ENCODE measurements at regions not wholly inside any gene's neighbourhood (a gene's known extent, or its start where the extent isn't known, plus 50 kb on each side); places are given as distances from the start of the nearest gene placed in this dataset.

DNA sequence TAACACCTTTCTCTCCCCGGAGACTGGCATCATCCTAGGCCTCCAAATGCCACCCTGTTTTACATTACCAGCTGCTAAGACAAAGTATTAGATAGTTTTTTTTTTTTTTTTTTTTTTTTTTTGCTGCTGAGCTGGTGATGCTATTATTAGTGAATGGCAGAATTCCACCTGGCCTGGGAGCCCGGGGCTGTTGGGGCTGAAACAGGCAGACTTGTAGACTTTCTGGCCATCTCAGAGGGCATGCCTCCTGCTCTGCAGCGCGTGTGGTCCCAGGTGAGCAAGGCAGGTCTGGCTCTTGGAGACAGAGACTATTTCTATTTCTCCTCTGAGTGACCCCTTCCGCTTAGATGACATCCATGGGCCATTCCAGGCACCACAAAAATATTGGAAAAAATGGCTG lies 104.2 kb downstream of the EMX2 start (continued):
- TF ChIP-seq, protein P1, sequence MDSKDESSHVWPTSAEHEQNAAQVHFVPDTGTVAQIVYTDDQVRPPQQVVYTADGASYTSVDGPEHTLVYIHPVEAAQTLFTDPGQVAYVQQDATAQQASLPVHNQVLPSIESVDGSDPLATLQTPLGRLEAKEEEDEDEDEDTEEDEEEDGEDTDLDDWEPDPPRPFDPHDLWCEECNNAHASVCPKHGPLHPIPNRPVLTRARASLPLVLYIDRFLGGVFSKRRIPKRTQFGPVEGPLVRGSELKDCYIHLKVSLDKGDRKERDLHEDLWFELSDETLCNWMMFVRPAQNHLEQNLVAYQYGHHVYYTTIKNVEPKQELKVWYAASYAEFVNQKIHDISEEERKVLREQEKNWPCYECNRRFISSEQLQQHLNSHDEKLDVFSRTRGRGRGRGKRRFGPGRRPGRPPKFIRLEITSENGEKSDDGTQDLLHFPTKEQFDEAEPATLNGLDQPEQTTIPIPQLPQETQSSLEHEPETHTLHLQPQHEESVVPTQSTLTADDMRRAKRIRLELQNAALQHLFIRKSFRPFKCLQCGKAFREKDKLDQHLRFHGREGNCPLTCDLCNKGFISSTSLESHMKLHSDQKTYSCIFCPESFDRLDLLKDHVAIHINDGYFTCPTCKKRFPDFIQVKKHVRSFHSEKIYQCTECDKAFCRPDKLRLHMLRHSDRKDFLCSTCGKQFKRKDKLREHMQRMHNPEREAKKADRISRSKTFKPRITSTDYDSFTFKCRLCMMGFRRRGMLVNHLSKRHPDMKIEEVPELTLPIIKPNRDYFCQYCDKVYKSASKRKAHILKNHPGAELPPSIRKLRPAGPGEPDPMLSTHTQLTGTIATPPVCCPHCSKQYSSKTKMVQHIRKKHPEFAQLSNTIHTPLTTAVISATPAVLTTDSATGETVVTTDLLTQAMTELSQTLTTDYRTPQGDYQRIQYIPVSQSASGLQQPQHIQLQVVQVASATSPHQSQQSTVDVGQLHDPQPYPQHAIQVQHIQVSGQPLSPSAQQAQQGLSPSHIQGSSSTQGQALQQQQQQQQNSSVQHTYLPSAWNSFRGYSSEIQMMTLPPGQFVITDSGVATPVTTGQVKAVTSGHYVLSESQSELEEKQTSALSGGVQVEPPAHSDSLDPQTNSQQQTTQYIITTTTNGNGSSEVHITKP (tag by site-specific recombination; IDR thresholded peaks at IDR 0.05) = no peak
- no peak for TF ChIP-seq ZNF211 (tag by site-specific recombination; IDR thresholded peaks at IDR 0.05; ENCODE audit: low read depth)
- no peak for TF ChIP-seq ZFHX2 (tag by site-specific recombination; conservative IDR thresholded peaks at IDR 0.05)
- TF ChIP-seq ZNF18 (tag by site-specific recombination; IDR thresholded peaks at IDR 0.05) = no peak
- TF ChIP-seq KLF16 (tag by site-specific recombination; IDR thresholded peaks at IDR 0.05) = no peak
- no peak for TF ChIP-seq ZNF362 (tag by site-specific recombination; IDR thresholded peaks at IDR 0.05)
- no peak for TF ChIP-seq ZNF112 (tag by site-specific recombination; IDR thresholded peaks at IDR 0.05)

GRCh38 chr10:117647306-117647705 lies 104.8 kb downstream of the EMX2 start:
- Histone ChIP-seq H3K36me3 (ENCODE audit: control insufficient read depth in 2 of 2, insufficient read depth in 1 of 2, low read length in 2 of 2) (no peaks in the 10 kb centered on the region), H3K4me1 (ENCODE audit: control insufficient read depth, insufficient read depth, low read length) (no peaks in the 10 kb centered on the region), H3K9me3 (ENCODE audit: control insufficient read depth, insufficient read depth, low read depth, low read length) (peaks cover 3% of the 10 kb centered on the region; the same call in 1 of the 2 replicates), H3K4me3 (ENCODE audit: low read depth, low read length) (no peak overlapping the region), H3K27ac (ENCODE audit: extremely low read depth, low read depth, low read length) (no peak overlapping the region)
- no peak for TF ChIP-seq ZNF76 (tag by site-specific recombination; IDR thresholded peaks at IDR 0.05; ENCODE audit: borderline replicate concordance, low read depth)
- TF ChIP-seq SETDB1 (IDR thresholded peaks at IDR 0.05; ENCODE audit: insufficient read length, low read length) = no peak
- TF ChIP-seq ZNF837 (tag by site-specific recombination; IDR thresholded peaks at IDR 0.05) = no peak
- TF ChIP-seq ZBTB7A (tag by site-specific recombination; IDR thresholded peaks at IDR 0.05; ENCODE audit: low read depth) = no peak
- TF ChIP-seq ZNF529 (tag by site-specific recombination; IDR thresholded peaks at IDR 0.05; ENCODE audit: insufficient replicate concordance) = no peak
- no peak for TF ChIP-seq ZNF513 (tag by site-specific recombination; IDR thresholded peaks at IDR 0.05)
- no peak for TF ChIP-seq ZBTB17 (tag by site-specific recombination; IDR thresholded peaks at IDR 0.05)
- POLR2A ChIA-PET = no interaction called here
- CTCF ChIA-PET = no interaction called here

DNA sequence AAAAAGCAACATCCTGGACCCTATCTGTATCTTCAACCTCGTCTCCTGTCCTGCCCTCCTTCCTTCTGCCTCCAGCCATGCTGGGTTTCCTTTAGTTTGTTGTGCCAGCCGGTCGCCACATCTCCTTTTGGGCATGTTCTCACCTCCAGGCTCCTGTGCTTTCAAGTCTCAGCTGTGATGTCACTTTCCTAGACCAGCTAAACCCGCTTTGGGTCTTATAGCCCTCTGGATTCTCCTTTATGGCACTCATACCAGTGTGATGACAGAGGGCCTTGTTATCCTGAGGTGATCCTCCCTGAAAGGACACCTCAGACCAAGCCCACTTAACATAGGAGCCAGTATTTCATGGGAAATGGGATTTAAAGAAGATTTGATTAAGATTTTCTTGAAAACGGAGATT lies 108.6 kb downstream of the EMX2 start:
- Histone ChIP-seq H3K36me3 (ENCODE audit: control insufficient read depth in 2 of 2, insufficient read depth in 1 of 2, low read length in 2 of 2) (no peaks in the 10 kb centered on the region), H3K27ac (ENCODE audit: extremely low read depth, low read depth, low read length) (no peak overlapping the region), H3K9me3 (ENCODE audit: control insufficient read depth, insufficient read depth, low read depth, low read length) (peaks cover 3% of the 10 kb centered on the region; the same call in 1 of the 2 replicates), H3K4me3 (ENCODE audit: low read depth, low read length) (no peak overlapping the region), H3K4me1 (ENCODE audit: control insufficient read depth, insufficient read depth, low read length) (no peaks in the 10 kb centered on the region)
- POLR2A ChIA-PET = no interaction called here
- CTCF ChIA-PET = no interaction called here
- TF ChIP-seq, protein P2, sequence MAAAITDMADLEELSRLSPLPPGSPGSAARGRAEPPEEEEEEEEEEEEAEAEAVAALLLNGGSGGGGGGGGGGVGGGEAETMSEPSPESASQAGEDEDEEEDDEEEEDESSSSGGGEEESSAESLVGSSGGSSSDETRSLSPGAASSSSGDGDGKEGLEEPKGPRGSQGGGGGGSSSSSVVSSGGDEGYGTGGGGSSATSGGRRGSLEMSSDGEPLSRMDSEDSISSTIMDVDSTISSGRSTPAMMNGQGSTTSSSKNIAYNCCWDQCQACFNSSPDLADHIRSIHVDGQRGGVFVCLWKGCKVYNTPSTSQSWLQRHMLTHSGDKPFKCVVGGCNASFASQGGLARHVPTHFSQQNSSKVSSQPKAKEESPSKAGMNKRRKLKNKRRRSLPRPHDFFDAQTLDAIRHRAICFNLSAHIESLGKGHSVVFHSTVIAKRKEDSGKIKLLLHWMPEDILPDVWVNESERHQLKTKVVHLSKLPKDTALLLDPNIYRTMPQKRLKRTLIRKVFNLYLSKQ (tag by site-specific recombination; IDR thresholded peaks at IDR 0.05; ENCODE audit: borderline replicate concordance) = no peak
- TF ChIP-seq, protein P3, sequence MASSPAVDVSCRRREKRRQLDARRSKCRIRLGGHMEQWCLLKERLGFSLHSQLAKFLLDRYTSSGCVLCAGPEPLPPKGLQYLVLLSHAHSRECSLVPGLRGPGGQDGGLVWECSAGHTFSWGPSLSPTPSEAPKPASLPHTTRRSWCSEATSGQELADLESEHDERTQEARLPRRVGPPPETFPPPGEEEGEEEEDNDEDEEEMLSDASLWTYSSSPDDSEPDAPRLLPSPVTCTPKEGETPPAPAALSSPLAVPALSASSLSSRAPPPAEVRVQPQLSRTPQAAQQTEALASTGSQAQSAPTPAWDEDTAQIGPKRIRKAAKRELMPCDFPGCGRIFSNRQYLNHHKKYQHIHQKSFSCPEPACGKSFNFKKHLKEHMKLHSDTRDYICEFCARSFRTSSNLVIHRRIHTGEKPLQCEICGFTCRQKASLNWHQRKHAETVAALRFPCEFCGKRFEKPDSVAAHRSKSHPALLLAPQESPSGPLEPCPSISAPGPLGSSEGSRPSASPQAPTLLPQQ (tag by site-specific recombination; IDR thresholded peaks at IDR 0.05) = no peak
